Activated naive CD8-positive, alpha-beta T cell treated with anti-CD3 and anti-CD28 coated beads, Interleukin-2, amount 10 ng/mL, durations not matched to agents 7 days and 5 days (primary cell): ENCODE measurements at regions not wholly inside any gene's neighbourhood (a gene's known extent, or its start where the extent isn't known, plus 50 kb on each side); places are given as distances from the start of the nearest gene placed in this dataset.

Experiments used
- ATAC-seq: fragments of 150-1000 bp; cut with Tn5 transposase; one replicate; pipeline ENCODE4 v1.10.0; 2021; ENCODE audit warnings: low read depth, moderate library complexity
- POLR2A ChIA-PET: fragments of 350-600 bp; sonication (Branson Sonifier 250); formaldehyde crosslinking; loops from one replicate; lab custom pipeline; 2021; ENCODE audit warnings: antibody characterized with exemption; lab: Charles Lee
- DNase-seq: peaks from one replicate; pipeline ENCODE4 v3.0.0; 2021
- H3K27ac Mint-ChIP-seq: one replicate; pipeline ENCODE4 v1.8.0; 2022; ENCODE audit warnings: mild to moderate bottlenecking, mixed read lengths
- H3K27me3 Mint-ChIP-seq: one replicate; pipeline ENCODE4 v1.8.0; 2022; ENCODE audit warnings: mild to moderate bottlenecking, moderate library complexity, mixed read lengths
- H3K36me3 Mint-ChIP-seq: one replicate; pipeline ENCODE4 v1.8.0; 2021; ENCODE audit warnings: mild to moderate bottlenecking, mixed read lengths
- H3K4me1 Mint-ChIP-seq: one replicate; pipeline ENCODE4 v1.8.0; 2021; ENCODE audit warnings: mixed read lengths
- H3K4me3 Mint-ChIP-seq: one replicate; pipeline ENCODE4 v1.8.0; 2022; ENCODE audit warnings: mild to moderate bottlenecking, moderate library complexity, mixed read lengths
- H3K9me3 Mint-ChIP-seq: one replicate; pipeline ENCODE4 v1.8.0; 2021; ENCODE audit warnings: mixed read lengths

DNA sequence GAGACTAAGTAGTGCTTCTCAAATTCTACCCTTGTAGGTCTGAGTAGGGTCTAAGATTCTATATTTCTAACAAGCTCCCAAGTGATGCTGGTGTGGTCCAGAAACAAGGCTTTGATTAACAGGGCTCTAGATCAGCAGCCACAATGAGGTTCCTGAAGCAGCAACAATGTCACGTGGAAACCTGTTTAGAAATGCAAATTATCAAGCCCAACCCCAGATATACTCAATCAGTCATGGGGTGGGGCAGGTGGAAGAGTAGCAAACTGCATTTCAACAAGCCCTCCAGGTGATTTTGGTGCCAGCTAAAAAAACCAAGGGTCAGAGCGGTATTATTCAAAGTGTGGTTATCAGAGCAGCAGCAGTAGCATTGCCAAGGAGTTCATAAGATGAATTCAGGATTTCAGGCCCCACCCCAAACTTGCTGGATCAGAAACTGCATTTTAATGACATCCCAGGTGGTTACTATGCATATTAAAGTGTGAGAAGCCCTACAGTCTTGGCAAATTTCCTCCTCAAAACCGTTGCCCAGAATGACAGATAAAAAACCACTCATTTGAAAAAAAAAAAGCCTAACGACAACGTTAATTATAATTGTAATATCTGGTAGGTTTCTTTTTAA is 199.2 kb downstream of the AHR start:
- H3K36me3 Mint-ChIP-seq: no peaks in the 10 kb centered on the region
- POLR2A ChIA-PET: interaction anchor here (0.6 kb wide), 1 partner anchor 153 kb away, joined by 4 read pairs; no protein-coding TSS in a partner anchor
- no peak overlapping the region for H3K4me3 Mint-ChIP-seq
- peaks cover 2% of the 10 kb centered on the region for H3K9me3 Mint-ChIP-seq
- H3K27me3 Mint-ChIP-seq: peaks cover 8% of the 10 kb centered on the region
- DNase-seq: no peak
- peaks cover 6% of the 10 kb centered on the region for H3K4me1 Mint-ChIP-seq
- ATAC-seq: no peak
- no peak overlapping the region for H3K27ac Mint-ChIP-seq

GRCh38 chr7:17498230-17498629 is 199.8 kb downstream of the AHR start:
- Mint-ChIP-seq H3K27me3 (peaks cover 8% of the 10 kb centered on the region), H3K36me3 (peaks cover under 1% of the 10 kb centered on the region), H3K9me3 (peaks cover 2% of the 10 kb centered on the region), H3K4me1 (peaks cover 6% of the 10 kb centered on the region), H3K4me3 (no peak overlapping the region), H3K27ac (peak overlapping the region; percentile 35)
- ATAC-seq (no peak), DNase-seq (no peak)
- POLR2A ChIA-PET: no interaction called here

- ATAC-seq (no peak), DNase-seq (no peak)
- no peak overlapping the region for H3K27ac Mint-ChIP-seq
- H3K27me3 Mint-ChIP-seq: peaks cover 8% of the 10 kb centered on the region
- peaks cover 5% of the 10 kb centered on the region for H3K9me3 Mint-ChIP-seq
- H3K4me3 Mint-ChIP-seq: no peak overlapping the region
- peaks cover 3% of the 10 kb centered on the region for H3K36me3 Mint-ChIP-seq
- H3K4me1 Mint-ChIP-seq: peaks cover 4% of the 10 kb centered on the region
- POLR2A ChIA-PET: no interaction called here
Observed at GRCh38 chr7:17500736-17501135, 202.3 kb downstream of the AHR start.

- Mint-ChIP-seq H3K27me3 (peaks cover 8% of the 10 kb centered on the region), H3K4me1 (peaks cover 2% of the 10 kb centered on the region), H3K36me3 (peaks cover 3% of the 10 kb centered on the region), H3K27ac (no peak overlapping the region), H3K4me3 (no peak overlapping the region), H3K9me3 (peaks cover 5% of the 10 kb centered on the region)
- no peak for DNase-seq
- ATAC-seq: no peak
- POLR2A ChIA-PET: no interaction called here
Observed at GRCh38 chr7:17501441-17502212, 203.2 kb downstream of the AHR start.

- Mint-ChIP-seq H3K9me3 (peaks cover 6% of the 10 kb centered on the region), H3K27me3 (peaks cover 8% of the 10 kb centered on the region), H3K4me1 (peaks cover 2% of the 10 kb centered on the region), H3K4me3 (no peak overlapping the region), H3K36me3 (peaks cover 3% of the 10 kb centered on the region), H3K27ac (no peak overlapping the region)
- ATAC-seq (no peak), DNase-seq (no peak)
- POLR2A ChIA-PET: no interaction called here
Observed at GRCh38 chr7:17502213-17503060, 204.0 kb downstream of the AHR start.

DNA sequence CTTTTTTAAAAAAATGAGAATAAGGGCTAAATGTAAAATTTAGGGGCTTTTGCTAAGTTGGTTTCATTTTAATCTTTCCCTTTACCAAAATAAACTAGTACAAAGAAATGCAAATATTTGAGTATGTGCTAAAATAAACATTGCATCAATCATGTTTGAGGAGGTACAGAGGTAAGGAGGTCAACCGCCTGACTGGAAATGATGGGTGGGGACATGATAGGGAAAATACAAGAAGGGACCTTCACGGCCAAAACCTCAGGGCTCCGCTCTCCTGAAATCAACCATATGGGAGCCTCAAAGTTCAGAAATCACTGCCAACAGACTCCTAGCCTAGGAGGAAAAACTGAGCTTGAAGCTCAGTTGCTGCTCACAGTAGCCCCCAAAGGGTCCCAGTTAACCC is 207.6 kb downstream of the AHR start:
- no peak for DNase-seq
- H3K27me3 Mint-ChIP-seq: peaks cover 4% of the 10 kb centered on the region
- no peak overlapping the region for H3K4me3 Mint-ChIP-seq
- no peak overlapping the region for H3K27ac Mint-ChIP-seq
- H3K9me3 Mint-ChIP-seq: peaks cover 4% of the 10 kb centered on the region
- no peak for ATAC-seq
- POLR2A ChIA-PET: no interaction called here
- H3K4me1 Mint-ChIP-seq: peaks cover 2% of the 10 kb centered on the region
- peaks cover 3% of the 10 kb centered on the region for H3K36me3 Mint-ChIP-seq

DNA sequence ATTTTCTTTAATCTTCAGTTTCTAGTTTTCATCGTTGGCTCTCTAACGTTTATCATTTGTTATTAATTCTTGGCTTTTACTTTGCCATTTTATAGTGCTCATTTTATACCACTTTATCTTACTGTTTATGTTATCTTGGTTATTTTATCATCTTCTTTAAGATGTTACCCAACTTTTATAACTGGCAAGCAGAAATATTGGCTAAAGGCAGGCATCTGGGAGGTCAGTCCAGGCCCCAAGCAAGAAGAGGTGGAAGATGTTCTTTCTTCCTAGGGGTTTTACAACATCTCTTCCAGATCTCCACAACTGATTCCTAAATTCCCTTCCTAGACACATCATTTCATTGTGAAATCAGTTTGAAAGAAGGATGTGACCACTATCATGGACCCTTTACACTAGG is 208.1 kb downstream of the AHR start:
- H3K4me1 Mint-ChIP-seq: peaks cover 2% of the 10 kb centered on the region
- H3K9me3 Mint-ChIP-seq: peaks cover 4% of the 10 kb centered on the region
- H3K27ac Mint-ChIP-seq: no peak overlapping the region
- ATAC-seq (no peak), DNase-seq (no peak)
- POLR2A ChIA-PET: no interaction called here
- peaks cover 3% of the 10 kb centered on the region for H3K36me3 Mint-ChIP-seq
- no peak overlapping the region for H3K4me3 Mint-ChIP-seq
- H3K27me3 Mint-ChIP-seq: peaks cover 4% of the 10 kb centered on the region

GRCh38 chr7:17507717-17508116 is 209.3 kb downstream of the AHR start:
- POLR2A ChIA-PET: no interaction called here
- peaks cover 2% of the 10 kb centered on the region for H3K4me1 Mint-ChIP-seq
- no peak overlapping the region for H3K4me3 Mint-ChIP-seq
- H3K27me3 Mint-ChIP-seq: peaks cover 2% of the 10 kb centered on the region
- DNase-seq (no peak), ATAC-seq (no peak)
- H3K27ac Mint-ChIP-seq: no peak overlapping the region
- peaks cover 3% of the 10 kb centered on the region for H3K36me3 Mint-ChIP-seq
- peaks cover 4% of the 10 kb centered on the region for H3K9me3 Mint-ChIP-seq

DNA sequence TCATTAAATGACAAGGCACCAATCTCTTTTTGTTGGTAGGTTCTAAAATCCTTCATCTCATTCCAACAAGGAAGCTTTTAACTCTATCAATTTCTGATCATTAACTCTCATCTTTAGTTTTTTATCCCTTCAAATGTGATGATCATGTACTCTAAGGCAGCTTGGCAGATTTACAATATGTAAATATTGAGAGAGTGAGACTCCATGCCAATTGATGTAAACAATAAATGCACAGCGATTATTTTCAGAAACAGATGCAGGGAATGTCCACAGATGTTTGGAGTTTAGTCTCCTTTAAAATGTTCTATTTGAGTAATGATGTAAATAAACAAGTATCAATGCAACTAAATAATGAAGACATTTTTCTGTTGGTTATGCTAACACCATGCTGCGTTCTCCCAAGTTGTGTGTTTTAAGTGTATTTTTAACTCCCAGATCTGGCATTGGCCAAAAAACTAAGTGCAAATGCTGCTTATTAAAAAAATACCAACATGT is 213.8 kb downstream of the AHR start:
- Mint-ChIP-seq H3K4me3 (no peak overlapping the region), H3K4me1 (no peaks in the 10 kb centered on the region), H3K36me3 (peaks cover 1% of the 10 kb centered on the region), H3K9me3 (no peaks in the 10 kb centered on the region), H3K27me3 (peaks cover 14% of the 10 kb centered on the region), H3K27ac (no peak overlapping the region)
- POLR2A ChIA-PET: no interaction called here
- DNase-seq (no peak), ATAC-seq (no peak)

DNA sequence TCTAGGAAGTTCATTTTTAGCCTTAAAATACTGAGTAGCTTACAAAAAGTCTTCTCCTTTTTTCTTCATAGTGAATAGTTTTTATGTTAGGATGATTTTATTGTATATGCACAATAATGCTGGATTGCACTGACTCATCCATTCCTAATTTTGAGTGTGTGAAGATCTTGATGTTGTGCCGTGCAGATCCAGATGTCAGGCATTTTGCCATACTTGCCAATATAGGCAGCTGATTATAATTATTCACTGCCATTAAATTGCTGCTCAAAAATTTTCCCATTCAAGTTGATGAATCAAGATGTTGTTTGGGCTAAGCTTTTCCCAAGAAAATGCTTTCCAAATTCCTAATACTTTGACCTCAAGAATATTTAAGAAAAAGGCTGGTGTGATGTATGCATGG is 218.3 kb downstream of the AHR start:
- no peak for ATAC-seq
- Mint-ChIP-seq H3K27me3 (peaks cover 17% of the 10 kb centered on the region), H3K4me1 (peaks cover 12% of the 10 kb centered on the region), H3K9me3 (peaks cover 6% of the 10 kb centered on the region), H3K36me3 (peaks cover 5% of the 10 kb centered on the region), H3K27ac (no peak overlapping the region), H3K4me3 (no peak overlapping the region)
- POLR2A ChIA-PET: no interaction called here
- no peak for DNase-seq

DNA sequence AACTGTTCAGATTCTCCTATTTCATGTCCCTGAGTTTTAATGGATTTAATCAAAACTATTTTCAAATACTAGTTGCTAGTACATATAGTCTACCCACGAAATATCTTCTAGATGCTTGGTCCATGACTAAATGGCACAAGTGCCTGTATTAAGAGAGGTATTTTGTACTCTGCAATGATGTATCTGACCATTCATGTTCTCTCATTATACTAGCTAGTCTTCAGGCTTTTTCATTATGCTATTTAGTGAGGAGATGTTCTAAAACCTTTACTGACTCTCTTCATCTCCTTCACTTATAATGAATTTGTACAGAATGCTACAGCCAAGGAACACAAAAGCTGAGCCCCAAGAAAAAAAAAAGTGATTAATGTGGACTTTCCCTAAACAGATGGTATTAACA is 222.5 kb downstream of the AHR start:
- peaks cover 5% of the 10 kb centered on the region for H3K36me3 Mint-ChIP-seq
- ATAC-seq (no peak), DNase-seq (no peak)
- H3K9me3 Mint-ChIP-seq: peaks cover 8% of the 10 kb centered on the region
- no peak overlapping the region for H3K4me3 Mint-ChIP-seq
- H3K4me1 Mint-ChIP-seq: peaks cover 21% of the 10 kb centered on the region
- peaks cover 16% of the 10 kb centered on the region for H3K27me3 Mint-ChIP-seq
- H3K27ac Mint-ChIP-seq: no peak overlapping the region
- POLR2A ChIA-PET: interaction anchor here (0.7 kb wide), 1 partner anchor 222 kb away, joined by 3 read pairs; no protein-coding TSS in a partner anchor

- no peak overlapping the region for H3K4me3 Mint-ChIP-seq
- POLR2A ChIA-PET: interaction anchor here (0.6 to 0.7 kb wide), 2 partner anchors 222 to 250 kb away, joined by 3 read pairs; no protein-coding TSS in a partner anchor
- ATAC-seq (no peak), DNase-seq (no peak)
- peaks cover 14% of the 10 kb centered on the region for H3K27me3 Mint-ChIP-seq
- peaks cover 21% of the 10 kb centered on the region for H3K4me1 Mint-ChIP-seq
- H3K9me3 Mint-ChIP-seq: peaks cover 10% of the 10 kb centered on the region
- H3K27ac Mint-ChIP-seq: no peak overlapping the region
- peaks cover 5% of the 10 kb centered on the region for H3K36me3 Mint-ChIP-seq
Observed at GRCh38 chr7:17521437-17521836, 223.0 kb downstream of the AHR start.
